Spleen (tissue), 11 donors: ENCODE measurements at regions not wholly inside any gene's neighbourhood (a gene's known extent, or its start where the extent isn't known, plus 50 kb on each side); places are given as distances from the start of the nearest gene placed in this dataset.

ENCODE experiments used
- DNase-seq: peaks from one replicate; pipeline ENCODE4 v3.0.0-alpha.2; 2020
- H3K27ac ChIP-seq, 8 donors: fragments of 200-600 bp; sonication (generic) in 7 of 8; 1 replicate in 4 of 8; 2 replicates in 4 of 8; pipeline versions ENCODE4 v1.5.0 to v1.8.0; 2016 to 2021; ENCODE audit warnings: inconsistent platforms in 4 of 8, mild to moderate bottlenecking in 4 of 8, moderate library complexity in 1 of 8
- H3K27me3 ChIP-seq, 7 donors: fragments of 200-600 bp; sonication (generic) in 6 of 7; replicated peaks in 1 of 7; 1 replicate in 4 of 7; 2 replicates in 3 of 7; pipeline versions ENCODE4 v1.5.0 to v1.8.0; 2016 to 2021; ENCODE audit warnings: inconsistent platforms in 3 of 7, mild to moderate bottlenecking in 1 of 7
- H3K36me3 ChIP-seq, 6 donors: fragments of 200-600 bp; sonication (generic) in 5 of 6; 1 replicate in 4 of 6; 2 replicates in 2 of 6; pipeline versions ENCODE4 v1.5.0 to v1.8.0; 2016 to 2021; ENCODE audit warnings: inconsistent platforms in 2 of 6
- H3K4me1 ChIP-seq, 6 donors: fragments of 200-600 bp; sonication (generic) in 5 of 6; 1 replicate in 3 of 6; 2 replicates in 3 of 6; pipeline versions ENCODE4 v1.5.0 to v1.8.0; 2016 to 2021; ENCODE audit warnings: inconsistent platforms in 3 of 6
- H3K4me3 ChIP-seq, 8 donors: fragments of 200-600 bp; sonication (generic) in 7 of 8; 1 replicate in 4 of 8; 2 replicates in 4 of 8; pipeline versions ENCODE4 v1.5.0 to v1.8.0; 2016 to 2021; ENCODE audit warnings: inconsistent platforms in 4 of 8, mild to moderate bottlenecking in 4 of 8, moderate library complexity in 2 of 8
- H3K9me3 ChIP-seq, 8 donors: fragments of 200-600 bp; sonication (generic) in 7 of 8; 1 replicate in 4 of 8; 2 replicates in 4 of 8; pipeline versions ENCODE4 v1.5.0 to v1.8.0; 2016 to 2021; ENCODE audit warnings: inconsistent platforms in 4 of 8
- POLR2A ChIP-seq, 3 donors: fragments of 450-650 bp; IDR thresholded peaks; one replicate each; pipeline ENCODE4 v1.5.1; 2017; ENCODE audit warnings: antibody characterized with exemption in 3 of 3, mild to moderate bottlenecking in 1 of 3
- POLR2AphosphoS5 ChIP-seq, 3 donors: sonication (generic); formaldehyde crosslinking; IDR thresholded peaks; one replicate each; pipeline ENCODE4 v1.5.1; 2017; ENCODE audit warnings: antibody characterized with exemption in 3 of 3
- WGBS, 5 donors: extraction: QIAGEN DNeasy Blood & Tissue Kit in 3 of 5; methylation state at CpG; one replicate each; pipeline versions ENCODE4 v1.1.5 to v1.1.7; 2013 to 2018; 5-methylcytosine and 5-hydroxymethylcytosine counted together
- intact Hi-C: fragments of 100-400 bp; cut with DNase I; formaldehyde crosslinking; loops from one replicate; pipeline ENCODE4 v1.15.0; 2023; ENCODE audit warnings: low total_unique reads
- TF ChIP-seq, protein P1 (sequence below), 11 experiments: fragments of 200-600 bp in 7 of 11; fragments of 450-650 bp in 4 of 11; sonication (generic) in 4 of 11; IDR thresholded peaks in 8 of 11; conservative IDR thresholded peaks in 3 of 11; 1 replicate in 7 of 11; 2 replicates in 4 of 11; pipeline versions ENCODE4 v1.4.0 to v1.8.0; 2016 to 2021; ENCODE audit warnings: antibody characterized with exemption in 11 of 11, inconsistent platforms in 4 of 11, mild to moderate bottlenecking in 1 of 11
- donor health status: healthy with polysubstance abuse.
- donor health status: DM: no; HTN: no; CAD: no; lungs with moderate emphysema.
- donor health status: DM: no; HTN: no; CAD: no.
- donor health status: Bipolar disorder and iron deficiency.
- donor health status: healthy.
- donor health status: DM: no; HTN: no; CAD: no.
- donor health status: DM: yes; HTN: yes; CAD: no.

GRCh38 chr2:123366239-123366837 is 658.7 kb upstream of the CNTNAP5 start:
- DNase-seq = no peak

GRCh38 chr2:123370186-123370585 is 654.9 kb upstream of the CNTNAP5 start:
- intact Hi-C loops = no loop called here

More at GRCh38 chr2:123366239-123366837, 658.7 kb upstream of the CNTNAP5 start:
- Histone ChIP-seq H3K9me3 (peaks cover 0 to 11% (median 0%) of the 10 kb centered on the region in 8 donors), H3K27me3 (no peaks in the 10 kb centered on the region), H3K4me1 (no peaks in the 10 kb centered on the region), H3K27ac (no peak overlapping the region), H3K4me3 (no peak overlapping the region), H3K36me3 (no peaks in the 10 kb centered on the region)
- 30 to 55% (median 39%) methylated on average over 1 of the region's 1 CpG for WGBS, 5 donors
- intact Hi-C loops = no loop called here
- TF ChIP-seq POLR2AphosphoS5 (IDR thresholded peaks at IDR 0.05) (no peak), POLR2A (IDR thresholded peaks at IDR 0.05) (no peak)
- TF ChIP-seq, protein P1, sequence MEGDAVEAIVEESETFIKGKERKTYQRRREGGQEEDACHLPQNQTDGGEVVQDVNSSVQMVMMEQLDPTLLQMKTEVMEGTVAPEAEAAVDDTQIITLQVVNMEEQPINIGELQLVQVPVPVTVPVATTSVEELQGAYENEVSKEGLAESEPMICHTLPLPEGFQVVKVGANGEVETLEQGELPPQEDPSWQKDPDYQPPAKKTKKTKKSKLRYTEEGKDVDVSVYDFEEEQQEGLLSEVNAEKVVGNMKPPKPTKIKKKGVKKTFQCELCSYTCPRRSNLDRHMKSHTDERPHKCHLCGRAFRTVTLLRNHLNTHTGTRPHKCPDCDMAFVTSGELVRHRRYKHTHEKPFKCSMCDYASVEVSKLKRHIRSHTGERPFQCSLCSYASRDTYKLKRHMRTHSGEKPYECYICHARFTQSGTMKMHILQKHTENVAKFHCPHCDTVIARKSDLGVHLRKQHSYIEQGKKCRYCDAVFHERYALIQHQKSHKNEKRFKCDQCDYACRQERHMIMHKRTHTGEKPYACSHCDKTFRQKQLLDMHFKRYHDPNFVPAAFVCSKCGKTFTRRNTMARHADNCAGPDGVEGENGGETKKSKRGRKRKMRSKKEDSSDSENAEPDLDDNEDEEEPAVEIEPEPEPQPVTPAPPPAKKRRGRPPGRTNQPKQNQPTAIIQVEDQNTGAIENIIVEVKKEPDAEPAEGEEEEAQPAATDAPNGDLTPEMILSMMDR (IDR thresholded peaks at IDR 0.05 in 8 of 11, conservative IDR thresholded peaks at IDR 0.05 in 3 of 11) = no peak

DNA sequence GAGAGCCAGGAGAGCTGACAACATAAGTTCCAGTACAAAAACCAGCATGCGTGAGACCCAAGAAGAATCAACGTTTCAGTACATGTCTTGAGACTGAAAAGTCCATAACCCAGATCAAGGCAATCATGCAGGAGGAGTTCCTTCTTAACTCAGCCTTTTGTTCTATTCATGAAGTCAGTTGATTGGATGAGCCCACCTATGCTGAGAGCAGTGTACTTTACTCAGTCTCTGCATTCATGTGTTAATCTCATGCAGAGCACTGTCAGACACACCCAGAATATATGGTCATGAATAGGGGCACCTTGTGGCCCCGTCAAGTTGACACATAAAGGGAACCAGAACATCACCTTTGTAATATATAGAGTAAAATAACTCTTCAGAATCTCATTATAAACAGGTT is 653.6 kb upstream of the CNTNAP5 start:
- WGBS, 5 donors = 81 to 94% (median 88%) methylated on average over 3 of the region's 3 CpGs

More at GRCh38 chr2:123370186-123370585, 654.9 kb upstream of the CNTNAP5 start:
- Histone ChIP-seq H3K9me3 (peaks cover 0 to 11% (median 0%) of the 10 kb centered on the region in 8 donors), H3K27me3 (no peaks in the 10 kb centered on the region), H3K27ac (no peak overlapping the region), H3K4me3 (no peak overlapping the region), H3K4me1 (no peaks in the 10 kb centered on the region), H3K36me3 (no peaks in the 10 kb centered on the region)
- no peak for DNase-seq
- TF ChIP-seq, protein P1 (IDR thresholded peaks at IDR 0.05 in 8 of 11, conservative IDR thresholded peaks at IDR 0.05 in 3 of 11) = no peak
- TF ChIP-seq POLR2AphosphoS5 (IDR thresholded peaks at IDR 0.05) (no peak), POLR2A (IDR thresholded peaks at IDR 0.05) (no peak)

GRCh38 chr2:123380370-123380935 is 644.6 kb upstream of the CNTNAP5 start:
- intact Hi-C loops = no loop called here
- H3K9me3 ChIP-seq = peaks cover 0 to 31% (median 15%) of the 10 kb centered on the region in 8 donors
- no peaks in the 10 kb centered on the region for H3K36me3 ChIP-seq
- H3K4me3 ChIP-seq = no peak overlapping the region
- TF ChIP-seq, protein P1 (IDR thresholded peaks at IDR 0.05 in 8 of 11, conservative IDR thresholded peaks at IDR 0.05 in 3 of 11) = no peak
- no peak for TF ChIP-seq POLR2A (IDR thresholded peaks at IDR 0.05)
- TF ChIP-seq POLR2AphosphoS5 (IDR thresholded peaks at IDR 0.05) = no peak
- no peak overlapping the region for H3K27ac ChIP-seq
- WGBS, 5 donors = 69 to 85% (median 78%) methylated on average over 8 of the region's 8 CpGs
- no peak for DNase-seq
- H3K27me3 ChIP-seq = no peaks in the 10 kb centered on the region
- no peaks in the 10 kb centered on the region for H3K4me1 ChIP-seq

More for the DNA sequence above, 653.6 kb upstream of the CNTNAP5 start:
- H3K9me3 ChIP-seq = peaks cover 0 to 11% (median 2%) of the 10 kb centered on the region in 8 donors
- intact Hi-C loops = no loop called here
- no peaks in the 10 kb centered on the region for H3K27me3 ChIP-seq
- no peak overlapping the region for H3K27ac ChIP-seq
- no peaks in the 10 kb centered on the region for H3K36me3 ChIP-seq
- H3K4me3 ChIP-seq = no peak overlapping the region
- no peak for DNase-seq
- TF ChIP-seq, protein P1 (IDR thresholded peaks at IDR 0.05 in 8 of 11, conservative IDR thresholded peaks at IDR 0.05 in 3 of 11) = no peak
- TF ChIP-seq POLR2AphosphoS5 (IDR thresholded peaks at IDR 0.05) = no peak
- TF ChIP-seq POLR2A (IDR thresholded peaks at IDR 0.05) = no peak
- no peaks in the 10 kb centered on the region for H3K4me1 ChIP-seq
